Nephron progenitor cell (in vitro differentiated cells): ENCODE measurements at regions not wholly inside any gene's neighbourhood (a gene's known extent, or its start where the extent isn't known, plus 50 kb on each side); places are given as distances from the start of the nearest gene placed in this dataset.

Source experiments
- DNase-seq: peaks from one replicate; pipeline ENCODE4 v3.0.0; 2021
- H3K27ac Mint-ChIP-seq: 2 replicates; pipeline ENCODE4 v1.8.0; 2021; ENCODE audit warnings: mild to moderate bottlenecking, moderate library complexity, mixed read lengths
- H3K27me3 Mint-ChIP-seq: 2 replicates; pipeline ENCODE4 v1.8.0; 2021; ENCODE audit warnings: mild to moderate bottlenecking, low read depth, mixed read lengths; ENCODE audit not compliant: poor library complexity
- H3K36me3 Mint-ChIP-seq: 2 replicates; pipeline ENCODE4 v1.8.0; 2021; ENCODE audit warnings: low read depth, mixed read lengths
- H3K4me1 Mint-ChIP-seq: 2 replicates; pipeline ENCODE4 v1.8.0; 2021; ENCODE audit warnings: mixed read lengths
- H3K4me3 Mint-ChIP-seq: 2 replicates; pipeline ENCODE4 v1.8.0; 2021; ENCODE audit warnings: mild to moderate bottlenecking, moderate library complexity, mixed read lengths
- H3K9me3 Mint-ChIP-seq: 2 replicates; pipeline ENCODE4 v1.8.0; 2021; ENCODE audit warnings: mild to moderate bottlenecking, moderate library complexity, mixed read lengths
- CTCF ChIP-seq: fragments of 200-600 bp; sonication (generic); IDR thresholded peaks from 2 replicates; pipeline ENCODE4 v1.5.0; 2021; ENCODE audit warnings: antibody characterized with exemption

- Mint-ChIP-seq H3K36me3 (no peaks in the 10 kb centered on the region), H3K4me1 (no peaks in the 10 kb centered on the region)
- no peak for TF ChIP-seq CTCF
These were observed 89.7 kb upstream of the PCSK1 start for GRCh38 chr5:96522635-96523355.

GRCh38 chr5:96527768-96528661, 95.0 kb upstream of the PCSK1 start:
- H3K4me3 Mint-ChIP-seq, result no peak overlapping the region
- H3K27ac Mint-ChIP-seq, result no peak overlapping the region
- no peaks in the 10 kb centered on the region for H3K36me3 Mint-ChIP-seq
- H3K4me1 Mint-ChIP-seq, result no peaks in the 10 kb centered on the region
- DNase-seq, result no peak
- H3K9me3 Mint-ChIP-seq, result no peaks in the 10 kb centered on the region
- peaks cover 4% of the 10 kb centered on the region for H3K27me3 Mint-ChIP-seq
- no peak for TF ChIP-seq CTCF

More at GRCh38 chr5:96522635-96523355, 89.7 kb upstream of the PCSK1 start:
- Mint-ChIP-seq H3K9me3 (no peaks in the 10 kb centered on the region), H3K27ac (no peak overlapping the region), H3K27me3 (no peaks in the 10 kb centered on the region), H3K4me3 (no peak overlapping the region)
- DNase-seq, result no peak

GRCh38 chr5:96528826-96529474, 95.9 kb upstream of the PCSK1 start:
- Mint-ChIP-seq H3K27ac (no peak overlapping the region), H3K4me3 (no peak overlapping the region), H3K27me3 (peaks cover 4% of the 10 kb centered on the region), H3K36me3 (no peaks in the 10 kb centered on the region), H3K4me1 (no peaks in the 10 kb centered on the region), H3K9me3 (no peaks in the 10 kb centered on the region)
- no peak for TF ChIP-seq CTCF
- DNase-seq, result no peak

- no peaks in the 10 kb centered on the region for H3K36me3 Mint-ChIP-seq
- H3K4me1 Mint-ChIP-seq, result no peaks in the 10 kb centered on the region
- DNase-seq, result no peak
- no peaks in the 10 kb centered on the region for H3K9me3 Mint-ChIP-seq
- TF ChIP-seq CTCF, result no peak
- H3K4me3 Mint-ChIP-seq, result no peak overlapping the region
- H3K27ac Mint-ChIP-seq, result no peak overlapping the region
- H3K27me3 Mint-ChIP-seq, result peaks cover 4% of the 10 kb centered on the region
These were observed 96.5 kb upstream of the PCSK1 start for GRCh38 chr5:96529559-96529958.

GRCh38 chr5:96530901-96531300, 97.9 kb upstream of the PCSK1 start:
- no peak for DNase-seq
- H3K27me3 Mint-ChIP-seq, result peaks cover 4% of the 10 kb centered on the region
- peaks cover 4% of the 10 kb centered on the region for H3K9me3 Mint-ChIP-seq
- no peaks in the 10 kb centered on the region for H3K36me3 Mint-ChIP-seq
- no peak overlapping the region for H3K4me3 Mint-ChIP-seq
- no peaks in the 10 kb centered on the region for H3K4me1 Mint-ChIP-seq
- no peak overlapping the region for H3K27ac Mint-ChIP-seq
- no peak for TF ChIP-seq CTCF
